K562 (cell line): ENCODE measurements at regions not wholly inside any gene's neighbourhood (a gene's known extent, or its start where the extent isn't known, plus 50 kb on each side); places are given as distances from the start of the nearest gene placed in this dataset.
A peak's percentile ranks its signal among the peaks of the same experiment; 100 is the strongest.

Experiments
- BRD9 ChIP-seq: fragments of 450-650 bp; IDR thresholded peaks from 2 replicates; pipeline ENCODE4 v1.6.1; 2018; ENCODE audit warnings: low read depth; ENCODE audit not compliant: partially characterized antibody
- CREB3 ChIP-seq: fragments of 450-650 bp; conservative IDR thresholded peaks from 2 replicates; pipeline ENCODE4 v1.6.1; 2016; ENCODE audit warnings: missing genetic modification characterization, low read depth, mild to moderate bottlenecking, missing compliant biosample characterization, moderate library complexity
- ETV6 ChIP-seq, 3 experiments: fragments of 150-350 bp in 1 of 3; sonication (generic) in 1 of 3; formaldehyde crosslinking in 1 of 3; IDR thresholded peaks; 2 replicates each; pipeline versions ENCODE4 v1.6.1 to v1.8.0; 2014 to 2022; ENCODE audit warnings: borderline replicate concordance in 2 of 3, low read depth in 2 of 3, antibody characterized with exemption in 1 of 3, low read length in 1 of 3, mild to moderate bottlenecking in 1 of 3, missing genetic modification reagents in 1 of 3
- FOXJ2 ChIP-seq: fragments of 200-800 bp; sonication (Bioruptor generic); IDR thresholded peaks from 2 replicates; pipeline ENCODE4 v1.6.1; 2016; ENCODE audit warnings: missing genetic modification characterization, missing compliant biosample characterization
- HMGN3 ChIP-seq: IDR thresholded peaks from 2 replicates; pipeline ENCODE4 v1.6.1; 2011; ENCODE audit warnings: borderline replicate concordance, low read depth, mild to moderate bottlenecking, mixed read lengths, low read length; ENCODE audit not compliant: insufficient read length; ENCODE audit errors: extremely low read depth
- HNRNPH1 ChIP-seq: fragments of 200-400 bp; formaldehyde crosslinking; optimal IDR thresholded peaks from 2 replicates; pipeline ENCODE3; 2017; ENCODE audit warnings: low read depth, mild to moderate bottlenecking, low read length, moderate library complexity
- HNRNPUL1 ChIP-seq: fragments of 200-400 bp; formaldehyde crosslinking; IDR thresholded peaks from 2 replicates; pipeline ENCODE4 v1.6.1; 2017; ENCODE audit warnings: low read length
- KLF1 ChIP-seq: fragments of 450-650 bp; IDR thresholded peaks from 2 replicates; pipeline ENCODE4 v1.6.1; 2016; ENCODE audit warnings: missing genetic modification characterization, missing compliant biosample characterization
- MAZ ChIP-seq, 2 experiments: fragments of 450-650 bp in 1 of 2; sonication (generic) in 1 of 2; formaldehyde crosslinking; IDR thresholded peaks in 1 of 2; conservative IDR thresholded peaks in 1 of 2; 2 replicates each; pipeline versions ENCODE4 v1.4.0 to v1.5.0; 2020; ENCODE audit warnings: mild to moderate bottlenecking in 1 of 2, missing genetic modification reagents in 1 of 2
- POLR2AphosphoS5 ChIP-seq: IDR thresholded peaks from 2 replicates; pipeline ENCODE4 v1.6.1; 2011; ENCODE audit warnings: mild to moderate bottlenecking, low read depth, low read length, moderate library complexity; ENCODE audit not compliant: control insufficient read depth, insufficient read depth
- SMARCA4 ChIP-seq: fragments of 450-650 bp; IDR thresholded peaks from 2 replicates; pipeline ENCODE4 v1.6.1; 2016
- SRSF3 ChIP-seq: fragments of 200-400 bp; formaldehyde crosslinking; IDR thresholded peaks from 2 replicates; pipeline ENCODE4 v1.6.1; 2016; ENCODE audit warnings: mild to moderate bottlenecking, low read length, moderate library complexity; ENCODE audit not compliant: insufficient read depth
- ZFP1 ChIP-seq: fragments of 450-650 bp; formaldehyde crosslinking; IDR thresholded peaks from 2 replicates; pipeline ENCODE4 v1.4.0; 2020; ENCODE audit warnings: mild to moderate bottlenecking, mixed read lengths
- ZNF444 ChIP-seq: fragments of 250-450 bp; sonication (Bioruptor Pico); IDR thresholded peaks from 2 replicates; pipeline ENCODE4 v1.4.0; 2020; ENCODE audit warnings: mild to moderate bottlenecking, moderate library complexity
- ZNF511 ChIP-seq: sonication (generic); formaldehyde crosslinking; IDR thresholded peaks from 2 replicates; pipeline ENCODE4 v1.8.0; 2022; ENCODE audit warnings: mild to moderate bottlenecking, missing genetic modification reagents
- ZNF512 ChIP-seq: IDR thresholded peaks from 2 replicates; pipeline ENCODE4 v1.6.1; 2016; ENCODE audit warnings: missing genetic modification characterization, missing compliant biosample characterization
- TF ChIP-seq, protein P1 (sequence below): fragments of 250-450 bp; sonication (Bioruptor Pico); IDR thresholded peaks from 2 replicates; pipeline ENCODE4 v1.4.0; 2020; ENCODE audit warnings: mild to moderate bottlenecking
- TF ChIP-seq, protein P2 (sequence below): fragments of 450-650 bp; formaldehyde crosslinking; IDR thresholded peaks from 2 replicates; pipeline ENCODE4 v1.4.0; 2022; ENCODE audit warnings: mild to moderate bottlenecking, moderate library complexity
- TF ChIP-seq, protein P3 (sequence below): sonication (generic); formaldehyde crosslinking; IDR thresholded peaks from 2 replicates; pipeline ENCODE4 v1.8.0; 2022; ENCODE audit warnings: mild to moderate bottlenecking, missing genetic modification reagents

- TF ChIP-seq, protein P1, sequence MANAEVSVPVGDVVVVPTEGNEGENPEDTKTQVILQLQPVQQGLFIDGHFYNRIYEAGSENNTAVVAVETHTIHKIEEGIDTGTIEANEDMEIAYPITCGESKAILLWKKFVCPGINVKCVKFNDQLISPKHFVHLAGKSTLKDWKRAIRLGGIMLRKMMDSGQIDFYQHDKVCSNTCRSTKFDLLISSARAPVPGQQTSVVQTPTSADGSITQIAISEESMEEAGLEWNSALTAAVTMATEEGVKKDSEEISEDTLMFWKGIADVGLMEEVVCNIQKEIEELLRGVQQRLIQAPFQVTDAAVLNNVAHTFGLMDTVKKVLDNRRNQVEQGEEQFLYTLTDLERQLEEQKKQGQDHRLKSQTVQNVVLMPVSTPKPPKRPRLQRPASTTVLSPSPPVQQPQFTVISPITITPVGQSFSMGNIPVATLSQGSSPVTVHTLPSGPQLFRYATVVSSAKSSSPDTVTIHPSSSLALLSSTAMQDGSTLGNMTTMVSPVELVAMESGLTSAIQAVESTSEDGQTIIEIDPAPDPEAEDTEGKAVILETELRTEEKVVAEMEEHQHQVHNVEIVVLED: no peak
- TF ChIP-seq HMGN3 (no peak), HNRNPUL1 (no peak), KLF1 (tag) (peak; percentile 73; the same call in 1 of the 2 replicates), ETV6 (IDR thresholded peaks at IDR 0.05; ENCODE audit: borderline replicate concordance in 1 of 2, low read depth in 2 of 2, low read length in 1 of 2) (no peak), ETV6 (CRISPR knock-in tag; IDR thresholded peaks at IDR 0.05; ENCODE audit: borderline replicate concordance) (no peak), ZNF512 (tag) (no peak), FOXJ2 (no peak), SRSF3 (no peak), HNRNPH1 (no peak), POLR2AphosphoS5 (peak; percentile 92), BRD9 (no peak), CREB3 (tag) (0 out of 2 replicates have a peak, but pooled peaks have one; percentile 12), ZNF444 (CRISPR knock-in tag) (no peak), ZFP1 (no peak), SMARCA4 (peak; percentile 94), MAZ (CRISPR knock-in tag; conservative IDR thresholded peaks at IDR 0.05 in 1 of 2, IDR thresholded peaks at IDR 0.05 in 1 of 2) (no peak), ZNF511 (CRISPR knock-in tag) (no peak)
- TF ChIP-seq, protein P2, sequence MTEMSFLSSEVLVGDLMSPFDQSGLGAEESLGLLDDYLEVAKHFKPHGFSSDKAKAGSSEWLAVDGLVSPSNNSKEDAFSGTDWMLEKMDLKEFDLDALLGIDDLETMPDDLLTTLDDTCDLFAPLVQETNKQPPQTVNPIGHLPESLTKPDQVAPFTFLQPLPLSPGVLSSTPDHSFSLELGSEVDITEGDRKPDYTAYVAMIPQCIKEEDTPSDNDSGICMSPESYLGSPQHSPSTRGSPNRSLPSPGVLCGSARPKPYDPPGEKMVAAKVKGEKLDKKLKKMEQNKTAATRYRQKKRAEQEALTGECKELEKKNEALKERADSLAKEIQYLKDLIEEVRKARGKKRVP: no peak
- TF ChIP-seq, protein P3, sequence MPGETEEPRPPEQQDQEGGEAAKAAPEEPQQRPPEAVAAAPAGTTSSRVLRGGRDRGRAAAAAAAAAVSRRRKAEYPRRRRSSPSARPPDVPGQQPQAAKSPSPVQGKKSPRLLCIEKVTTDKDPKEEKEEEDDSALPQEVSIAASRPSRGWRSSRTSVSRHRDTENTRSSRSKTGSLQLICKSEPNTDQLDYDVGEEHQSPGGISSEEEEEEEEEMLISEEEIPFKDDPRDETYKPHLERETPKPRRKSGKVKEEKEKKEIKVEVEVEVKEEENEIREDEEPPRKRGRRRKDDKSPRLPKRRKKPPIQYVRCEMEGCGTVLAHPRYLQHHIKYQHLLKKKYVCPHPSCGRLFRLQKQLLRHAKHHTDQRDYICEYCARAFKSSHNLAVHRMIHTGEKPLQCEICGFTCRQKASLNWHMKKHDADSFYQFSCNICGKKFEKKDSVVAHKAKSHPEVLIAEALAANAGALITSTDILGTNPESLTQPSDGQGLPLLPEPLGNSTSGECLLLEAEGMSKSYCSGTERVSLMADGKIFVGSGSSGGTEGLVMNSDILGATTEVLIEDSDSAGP (CRISPR knock-in tag): 0 out of 2 replicates have a peak, but pooled peaks have one; percentile 14
Measured at GRCh38 chr1:229753764-229754551, 127.9 kb downstream of the URB2 start (continued).
